H1 (cell line): ENCODE measurements at regions not wholly inside any gene's neighbourhood (a gene's known extent, or its start where the extent isn't known, plus 50 kb on each side); places are given as distances from the start of the nearest gene placed in this dataset.

Source experiments
- CTCF ChIA-PET: fragments of 300-600 bp; sonication (Branson Sonifier 250); formaldehyde crosslinking; loops from one replicate; lab custom pipeline; 2021; ENCODE audit not compliant: partially characterized antibody; lab: Charles Lee
- POLR2A ChIA-PET: fragments of 300-600 bp; sonication (Branson Sonifier 250); formaldehyde crosslinking; loops from one replicate; lab custom pipeline; 2021; ENCODE audit warnings: inconsistent platforms; ENCODE audit not compliant: partially characterized antibody; lab: Charles Lee
- DNase-seq, 2 experiments: peaks; one replicate each; pipeline versions ENCODE4 v3.0.0 to v3.0.0-alpha.2; 2010 to 2022; ENCODE audit warnings: low spot score in 2 of 2, low read depth in 1 of 2, mixed read lengths in 1 of 2
- FAIRE-seq: peaks from 2 replicates; lab custom pipeline; 2011; peaks lifted over from hg19 to GRCh38; lab: Jason Lieb, UNC
- H2AFZ ChIP-seq: 2 replicates; pipeline ENCODE4 v1.8.1; 2012; ENCODE audit warnings: low read length, inconsistent platforms
- H2AK5ac ChIP-seq: 2 replicates; pipeline ENCODE4 v1.6.1; 2013; ENCODE audit warnings: low read depth, low read length
- H2BK120ac ChIP-seq: replicated peaks from 2 replicates; pipeline ENCODE3; 2013; ENCODE audit warnings: low read depth, low read length, inconsistent platforms
- H2BK12ac ChIP-seq: 2 replicates; pipeline ENCODE4 v1.6.1; 2013; ENCODE audit warnings: low read depth, low read length
- H2BK15ac ChIP-seq: 2 replicates; pipeline ENCODE4 v1.6.1; 2013; ENCODE audit warnings: low read length
- H2BK20ac ChIP-seq: 2 replicates; pipeline ENCODE4 v1.6.1; 2013; ENCODE audit warnings: low read length
- H2BK5ac ChIP-seq: 2 replicates; pipeline ENCODE4 v1.6.1; 2013; ENCODE audit warnings: low read depth, low read length
- H3K14ac ChIP-seq: 2 replicates; pipeline ENCODE4 v1.6.1; 2013; ENCODE audit warnings: inconsistent platforms; ENCODE audit not compliant: insufficient read length
- H3K18ac ChIP-seq: 2 replicates; pipeline ENCODE4 v1.6.1; 2013; ENCODE audit warnings: low read length; ENCODE audit errors: extremely low read depth
- H3K23ac ChIP-seq: 2 replicates; pipeline ENCODE4 v1.6.1; 2013; ENCODE audit warnings: inconsistent platforms; ENCODE audit not compliant: insufficient read length
- H3K23me2 ChIP-seq: 2 replicates; pipeline ENCODE4 v1.6.1; 2013; ENCODE audit warnings: low read depth, low read length
- H3K27ac ChIP-seq: 2 replicates; pipeline ENCODE4 v1.6.1; 2011; ENCODE audit warnings: low read depth, low read length, inconsistent platforms
- H3K27me3 ChIP-seq, 4 experiments: replicated peaks in 1 of 4; 1 replicate in 1 of 4; 2 replicates in 3 of 4; pipeline versions ENCODE4 v1.6.1 to v1.8.1; 2011 to 2013; ENCODE audit warnings: low read length in 3 of 4, mild to moderate bottlenecking in 3 of 4, inconsistent platforms in 2 of 4, mixed read lengths in 2 of 4, moderate library complexity in 1 of 4; ENCODE audit not compliant: control insufficient read depth in 3 of 4, insufficient read depth in 3 of 4; ENCODE audit errors: extremely low read depth in 1 of 4
- H3K36me3 ChIP-seq, 4 experiments: 2 replicates each; pipeline versions ENCODE4 v1.6.1 to v1.8.1; 2011 to 2013; ENCODE audit warnings: mild to moderate bottlenecking in 4 of 4, low read length in 3 of 4, moderate library complexity in 2 of 4, control low read depth in 1 of 4, inconsistent platforms in 1 of 4; ENCODE audit not compliant: insufficient read depth in 4 of 4, control insufficient read depth in 2 of 4
- H3K4ac ChIP-seq: replicated peaks from 2 replicates; pipeline ENCODE3; 2013; ENCODE audit warnings: low read length, low read depth, mixed read lengths, inconsistent platforms; ENCODE audit not compliant: insufficient read length
- H3K4me1 ChIP-seq, 4 experiments: replicated peaks in 1 of 4; 1 replicate in 1 of 4; 2 replicates in 3 of 4; pipeline versions ENCODE4 v1.6.1 to v1.8.1; 2011 to 2013; ENCODE audit warnings: low read length in 3 of 4, inconsistent platforms in 2 of 4, mixed read lengths in 1 of 4; ENCODE audit not compliant: insufficient read depth in 4 of 4, control insufficient read depth in 3 of 4
- H3K4me2 ChIP-seq, 2 experiments: 2 replicates each; pipeline versions ENCODE4 v1.6.1 to v1.8.1; 2011 to 2013; ENCODE audit warnings: low read depth in 2 of 2, low read length in 2 of 2, control low read depth in 1 of 2, inconsistent platforms in 1 of 2, mild to moderate bottlenecking in 1 of 2; ENCODE audit not compliant: insufficient read depth in 1 of 2
- H3K4me3 ChIP-seq, 4 experiments: fragments of 200-600, 300-600 bp in 1 of 4; sonication (generic), shearing (Covaris generic), sonication (Bioruptor Twin) in 1 of 4; 2 replicates each; pipeline versions ENCODE4 v1.5.1 to v1.8.1; 2011 to 2016; ENCODE audit warnings: low read length in 4 of 4, low read depth in 3 of 4, control low read depth in 2 of 4, inconsistent platforms in 2 of 4, mild to moderate bottlenecking in 2 of 4, mixed read lengths in 1 of 4, moderate library complexity in 1 of 4; ENCODE audit not compliant: insufficient read depth in 2 of 4; ENCODE audit errors: extremely low read depth in 1 of 4
- H3K56ac ChIP-seq: replicated peaks from 2 replicates; pipeline ENCODE3; 2013; ENCODE audit warnings: low read depth, mild to moderate bottlenecking, mixed read lengths, low read length, inconsistent platforms; ENCODE audit not compliant: insufficient read length
- H3K79me1 ChIP-seq: 2 replicates; pipeline ENCODE4 v1.6.1; 2013; ENCODE audit warnings: low read depth, low read length, control low read depth
- H3K79me2 ChIP-seq, 2 experiments: 2 replicates each; pipeline versions ENCODE4 v1.6.1 to v1.8.1; 2012 to 2013; ENCODE audit warnings: low read length in 2 of 2, mild to moderate bottlenecking in 2 of 2, inconsistent platforms in 1 of 2; ENCODE audit not compliant: insufficient read depth in 2 of 2, control insufficient read depth in 1 of 2
- H3K9ac ChIP-seq, 4 experiments: replicated peaks in 1 of 4; 1 replicate in 1 of 4; 2 replicates in 3 of 4; pipeline versions ENCODE4 v1.6.1 to v1.8.1; 2011 to 2013; ENCODE audit warnings: low read depth in 3 of 4, low read length in 3 of 4, control low read depth in 2 of 4, mild to moderate bottlenecking in 2 of 4, moderate library complexity in 2 of 4, inconsistent platforms in 1 of 4; ENCODE audit errors: extremely low read depth in 1 of 4
- H3K9me3 ChIP-seq, 2 experiments: 2 replicates each; pipeline versions ENCODE4 v1.6.1 to v1.8.1; 2012 to 2013; ENCODE audit warnings: mild to moderate bottlenecking in 2 of 2, moderate library complexity in 2 of 2, control low read depth in 1 of 2, inconsistent platforms in 1 of 2, low read depth in 1 of 2, low read length in 1 of 2, mixed read lengths in 1 of 2; ENCODE audit not compliant: insufficient read depth in 2 of 2
- H4K20me1 ChIP-seq, 2 experiments: replicated peaks in 1 of 2; 2 replicates each; pipeline versions ENCODE3 to v1.8.1; 2011 to 2013; ENCODE audit warnings: inconsistent platforms in 2 of 2, low read length in 2 of 2, mild to moderate bottlenecking in 1 of 2; ENCODE audit not compliant: insufficient read depth in 2 of 2, control insufficient read depth in 1 of 2
- H4K5ac ChIP-seq: 2 replicates; pipeline ENCODE4 v1.6.1; 2013; ENCODE audit warnings: low read length, low read depth, mixed read lengths, inconsistent platforms; ENCODE audit not compliant: insufficient read length
- H4K8ac ChIP-seq: 2 replicates; pipeline ENCODE4 v1.8.0; 2013; ENCODE audit warnings: mild to moderate bottlenecking, moderate library complexity, low read length, inconsistent platforms; ENCODE audit not compliant: insufficient read depth; ENCODE audit errors: extremely low read depth
- H4K91ac ChIP-seq: replicated peaks from 2 replicates; pipeline ENCODE3; 2013; ENCODE audit warnings: low read length, mixed read lengths, inconsistent platforms; ENCODE audit not compliant: insufficient read length
- WGBS, 2 experiments: shearing (Covaris generic) in 1 of 2; methylation state at CpG; one replicate each; pipeline versions ENCODE4 v1.1.6 to v1.1.7; 2013 to 2015; ENCODE audit warnings: low lambda C conversion rate in 2 of 2, mixed read lengths in 2 of 2, inconsistent platforms in 1 of 2, low coverage in 1 of 2, missing lambda C conversion rate in 1 of 2; ENCODE audit not compliant: insufficient replicate concordance in 2 of 2, insufficient coverage in 1 of 2, insufficient read length in 1 of 2; ENCODE audit errors: extremely low coverage in 1 of 2, missing lambda C conversion rate in 1 of 2; 5-methylcytosine and 5-hydroxymethylcytosine counted together

DNA sequence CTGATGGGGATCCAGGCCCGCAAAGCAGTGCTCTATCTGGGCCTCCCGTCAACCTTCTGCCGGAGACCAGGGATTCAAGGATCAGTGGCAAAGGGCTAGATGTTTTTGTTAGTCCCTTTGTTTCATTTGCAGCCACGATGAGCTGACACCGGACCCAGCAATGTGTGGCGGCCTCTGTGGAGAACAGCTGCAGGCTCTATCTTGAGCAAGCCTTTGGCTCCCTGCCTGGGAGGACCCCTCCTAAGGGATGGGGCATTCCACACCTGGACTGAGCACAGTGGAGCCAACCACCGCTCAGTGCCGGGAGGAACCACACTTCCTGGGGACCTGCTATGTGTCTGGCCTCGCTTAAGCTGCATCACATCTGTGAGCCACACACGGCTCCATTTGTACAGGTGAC lies 215.8 kb downstream of the RBFOX3 start:
- Histone ChIP-seq H4K91ac (no peak overlapping the region), H4K20me1 (peaks cover 0 to 7% of the 10 kb centered on the region in 2 experiments), H3K4ac (peak overlapping the region; percentile 60), H2AK5ac (no peak overlapping the region), H3K27ac (no peak overlapping the region), H2AFZ (no peak overlapping the region), H2BK120ac (no peak overlapping the region), H3K36me3 (no peaks in the 10 kb centered on the region), H2BK12ac (no peak overlapping the region; the same call in 1 of the 2 replicates), H3K79me2 (no peaks in the 10 kb centered on the region), H3K9ac (no peak overlapping the region), H4K8ac (no peak overlapping the region), H3K79me1 (no peaks in the 10 kb centered on the region), H2BK5ac (no peak overlapping the region), H3K4me3 (no peak overlapping the region), H3K9me3 (peaks cover 0 to 4% of the 10 kb centered on the region in 2 experiments; a peak in 1 of 4 replicates), H3K4me1 (no peaks in the 10 kb centered on the region; a peak in 2 of 7 replicates), H2BK20ac (no peak overlapping the region), H3K56ac (no peak overlapping the region), H4K5ac (no peak overlapping the region), H3K14ac (no peak overlapping the region), H3K23ac (no peak overlapping the region), H3K23me2 (no peaks in the 10 kb centered on the region), H3K18ac (no peak overlapping the region), H3K4me2 (no peak overlapping the region), H2BK15ac (no peak overlapping the region), H3K27me3 (peaks cover 2 to 26% (median 11%) of the 10 kb centered on the region in 4 experiments)
- DNase-seq (no peak), FAIRE-seq (no peak)
- 79% methylated on average over 10 of the region's 10 CpGs; no CpG with 5 or more reads in 1 of the 2 experiments for WGBS, 2 experiments
- CTCF ChIA-PET: interaction anchor here (0.6 to 17.7 kb wide), 16 partner anchors 7 to 353 kb away, joined by 3 to 291 read pairs (median 6); no protein-coding TSS in a partner anchor
- POLR2A ChIA-PET: no interaction called here
